ENCODE measurements at regions not wholly inside any gene's neighbourhood (a gene's known extent, or its start where the extent isn't known, plus 50 kb on each side); places are given as distances from the start of the nearest gene placed in this dataset.
"Not testable (repeated sequence)": the region's sequence is repeated elsewhere in the genome, so short reads cannot be mapped to it uniquely, and the experiment has no call there.

DNA sequence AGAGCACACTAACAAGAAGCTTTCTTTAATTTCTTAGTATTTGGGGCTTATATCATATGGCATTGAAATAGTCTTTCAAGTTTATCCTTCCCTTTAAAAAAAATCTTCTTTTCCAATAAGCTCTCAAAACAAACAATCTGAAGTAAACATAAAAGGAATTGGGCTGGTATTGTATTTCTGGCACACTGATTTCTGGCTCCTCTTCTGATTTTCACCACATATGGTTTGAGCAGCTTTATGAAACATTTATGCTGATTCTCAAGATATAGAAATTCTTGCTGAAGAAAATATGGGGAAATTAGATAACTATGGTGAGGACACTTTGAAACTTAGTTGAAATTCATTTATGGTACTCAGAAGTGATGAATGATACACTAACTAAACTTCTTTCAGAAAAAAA is 467.2 kb downstream of the TFAP2B start:
- H3K4me3 Mint-ChIP-seq, result no peak overlapping the region
- ATAC-seq (no peak), DNase-seq (no peak)
- H3K4me1 Mint-ChIP-seq, result no peaks in the 10 kb centered on the region
- H3K9me3 Mint-ChIP-seq, result peaks cover 0 to 9% of the 10 kb centered on the region in 2 donors
- H3K27ac Mint-ChIP-seq, result no peak overlapping the region
- no peaks in the 10 kb centered on the region for H3K27me3 Mint-ChIP-seq

DNA sequence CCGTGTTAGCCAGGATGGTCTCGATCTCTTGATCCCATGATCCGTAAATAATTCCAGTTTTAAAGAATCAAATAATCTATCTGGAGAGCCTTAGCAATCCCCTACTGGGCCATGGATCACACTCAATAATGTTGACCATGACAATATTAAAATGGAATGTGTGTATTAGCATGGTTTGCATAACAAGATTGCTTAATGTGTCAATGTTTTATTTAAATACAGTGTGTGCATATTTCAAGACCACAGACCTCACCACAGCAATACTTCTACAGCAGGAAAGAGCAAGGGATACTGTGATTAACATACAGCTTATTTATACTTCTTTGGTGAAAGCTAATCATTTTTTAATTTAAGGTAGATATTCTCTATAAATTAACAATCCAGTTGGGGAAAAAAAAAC is 470.4 kb downstream of the TFAP2B start:
- no peaks in the 10 kb centered on the region for H3K27me3 Mint-ChIP-seq
- no peak overlapping the region for H3K27ac Mint-ChIP-seq
- peaks cover 0 to 4% of the 10 kb centered on the region in 2 donors for H3K9me3 Mint-ChIP-seq
- DNase-seq, result no peak
- H3K4me3 Mint-ChIP-seq, result no peak overlapping the region
- H3K4me1 Mint-ChIP-seq, result no peaks in the 10 kb centered on the region
- no peak for ATAC-seq

DNA sequence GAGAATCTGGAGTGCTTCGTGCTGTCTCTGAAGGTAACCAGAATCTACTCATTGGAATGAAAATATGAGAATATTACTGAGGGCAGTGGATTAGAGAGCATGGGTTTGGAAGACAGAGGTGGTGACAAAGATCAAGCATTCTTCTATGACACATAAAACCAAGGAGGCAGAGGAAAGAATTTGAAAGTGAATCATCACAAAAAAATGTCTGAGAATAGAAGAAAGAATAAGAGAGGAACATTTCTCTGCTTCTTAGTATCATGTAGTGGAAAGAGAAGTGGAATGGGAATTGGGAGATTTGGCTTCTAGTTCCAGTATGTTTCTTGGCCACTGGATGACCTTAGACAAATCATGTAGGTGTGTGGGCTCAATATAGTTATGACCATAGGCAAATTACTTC is 474.0 kb downstream of the TFAP2B start:
- no peak overlapping the region for H3K4me3 Mint-ChIP-seq
- DNase-seq (no peak), ATAC-seq (no peak)
- peaks cover 0 to 4% of the 10 kb centered on the region in 2 donors for H3K9me3 Mint-ChIP-seq
- H3K27me3 Mint-ChIP-seq, result no peaks in the 10 kb centered on the region
- H3K27ac Mint-ChIP-seq, result no peak overlapping the region
- H3K4me1 Mint-ChIP-seq, result no peaks in the 10 kb centered on the region

GRCh38 chr6:51299621-51300380 is 481.1 kb downstream of the TFAP2B start:
- ATAC-seq, result no peak
- no peaks in the 10 kb centered on the region for H3K27me3 Mint-ChIP-seq
- peaks cover 0 to 4% of the 10 kb centered on the region in 2 donors for H3K9me3 Mint-ChIP-seq
- no peak overlapping the region for H3K27ac Mint-ChIP-seq
- no peaks in the 10 kb centered on the region for H3K4me1 Mint-ChIP-seq
- no peak overlapping the region for H3K4me3 Mint-ChIP-seq
- no peak for DNase-seq

- DNase-seq (no peak), ATAC-seq (no peak)
- no peaks in the 10 kb centered on the region for H3K27me3 Mint-ChIP-seq
- peaks cover 0 to 4% of the 10 kb centered on the region in 2 donors for H3K9me3 Mint-ChIP-seq
- no peaks in the 10 kb centered on the region for H3K4me1 Mint-ChIP-seq
- H3K4me3 Mint-ChIP-seq, result no peak overlapping the region
- H3K27ac Mint-ChIP-seq, result no peak overlapping the region
Observed at GRCh38 chr6:51300510-51300909, 481.8 kb downstream of the TFAP2B start.

- Mint-ChIP-seq H3K9me3 (peaks cover 0 to 4% of the 10 kb centered on the region in 2 donors), H3K4me1 (no peaks in the 10 kb centered on the region), H3K4me3 (no peak overlapping the region), H3K27me3 (no peaks in the 10 kb centered on the region), H3K27ac (no peak overlapping the region)
- no peak for DNase-seq
- ATAC-seq, result no peak
Observed at GRCh38 chr6:51301962-51302361, 483.3 kb downstream of the TFAP2B start.

GRCh38 chr6:51302431-51302830 is 483.8 kb downstream of the TFAP2B start:
- H3K4me1 Mint-ChIP-seq, result no peaks in the 10 kb centered on the region
- ATAC-seq (no peak), DNase-seq (no peak)
- H3K9me3 Mint-ChIP-seq, result peaks cover 0 to 4% of the 10 kb centered on the region in 2 donors
- H3K27ac Mint-ChIP-seq, result no peak overlapping the region
- H3K27me3 Mint-ChIP-seq, result no peaks in the 10 kb centered on the region
- no peak overlapping the region for H3K4me3 Mint-ChIP-seq

DNA sequence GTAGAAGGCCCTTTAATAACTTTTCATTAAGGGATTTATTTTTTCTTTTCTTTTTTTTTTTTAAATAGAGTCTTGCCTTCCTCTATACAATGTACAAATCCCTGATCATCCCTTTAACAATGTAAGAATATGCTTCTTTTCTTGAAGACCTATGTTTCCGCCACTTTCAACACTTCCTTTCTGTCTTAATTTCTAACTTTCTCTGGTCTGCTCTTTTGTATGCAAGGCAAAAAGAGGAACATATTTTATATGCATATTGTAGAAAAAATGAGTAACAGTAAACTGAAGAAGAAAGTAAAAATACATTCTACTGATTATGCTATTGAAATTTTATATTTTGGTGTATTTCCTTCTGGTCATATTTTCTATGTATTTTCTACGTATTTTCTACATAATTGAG is 484.7 kb downstream of the TFAP2B start:
- H3K4me1 Mint-ChIP-seq, result no peaks in the 10 kb centered on the region
- ATAC-seq (no peak), DNase-seq (no peak)
- no peak overlapping the region for H3K4me3 Mint-ChIP-seq
- no peak overlapping the region for H3K27ac Mint-ChIP-seq
- no peaks in the 10 kb centered on the region for H3K27me3 Mint-ChIP-seq
- peaks cover 0 to 4% of the 10 kb centered on the region in 2 donors for H3K9me3 Mint-ChIP-seq

DNA sequence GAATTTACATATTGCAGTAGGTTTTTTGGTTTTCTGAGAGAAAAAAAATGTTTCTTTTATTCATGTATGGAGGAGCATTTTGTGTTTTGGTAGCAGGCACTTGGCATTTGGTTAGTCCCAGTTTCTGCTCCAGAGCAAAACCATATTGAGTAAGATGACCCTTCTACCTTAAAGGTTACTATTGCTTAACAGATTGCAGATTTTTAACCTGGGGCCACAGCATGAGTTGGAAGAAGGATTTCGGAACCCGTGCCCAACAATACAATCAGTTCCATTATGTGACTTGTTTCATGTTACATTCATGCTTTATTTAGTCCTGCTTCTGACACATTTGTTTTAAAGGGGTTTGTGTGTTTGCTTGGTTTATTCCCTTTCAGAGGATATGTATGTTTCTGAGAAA is 496.3 kb downstream of the TFAP2B start:
- Mint-ChIP-seq H3K4me3 (no peak overlapping the region), H3K9me3 (no peaks in the 10 kb centered on the region), H3K4me1 (no peaks in the 10 kb centered on the region), H3K27ac (no peak overlapping the region), H3K27me3 (no peaks in the 10 kb centered on the region)
- DNase-seq (no peak), ATAC-seq (no peak)

- Mint-ChIP-seq H3K4me1 (no peaks in the 10 kb centered on the region), H3K27me3 (no peaks in the 10 kb centered on the region), H3K4me3 (no peak overlapping the region), H3K9me3 (peaks cover 0 to 8% of the 10 kb centered on the region in 2 donors), H3K27ac (no peak overlapping the region)
- no peak for DNase-seq
- ATAC-seq, result no peak
Observed at GRCh38 chr6:51318674-51319073, 500.0 kb downstream of the TFAP2B start.

DNA sequence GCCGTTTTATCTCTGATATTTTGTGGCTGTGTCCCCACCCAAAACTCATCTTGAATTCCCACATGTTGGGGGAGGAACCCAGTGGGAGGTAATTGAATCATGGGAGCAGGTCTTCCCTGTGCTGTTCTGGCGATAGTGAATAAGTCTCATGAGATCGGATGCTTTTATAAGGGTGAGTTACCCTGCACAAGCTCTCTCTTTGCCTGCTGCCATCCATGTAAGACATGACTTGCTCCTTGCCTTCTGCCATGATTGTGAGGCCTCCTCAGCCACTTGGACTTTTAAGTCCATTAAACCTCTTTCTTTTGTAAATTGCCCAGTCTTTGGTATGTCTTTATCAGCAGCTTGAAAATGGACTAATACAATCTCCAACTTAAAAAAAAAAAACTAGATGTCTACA is 502.8 kb downstream of the TFAP2B start:
- not testable (repeated sequence) for ATAC-seq, H3K27me3 Mint-ChIP-seq, H3K4me3 Mint-ChIP-seq

DNA sequence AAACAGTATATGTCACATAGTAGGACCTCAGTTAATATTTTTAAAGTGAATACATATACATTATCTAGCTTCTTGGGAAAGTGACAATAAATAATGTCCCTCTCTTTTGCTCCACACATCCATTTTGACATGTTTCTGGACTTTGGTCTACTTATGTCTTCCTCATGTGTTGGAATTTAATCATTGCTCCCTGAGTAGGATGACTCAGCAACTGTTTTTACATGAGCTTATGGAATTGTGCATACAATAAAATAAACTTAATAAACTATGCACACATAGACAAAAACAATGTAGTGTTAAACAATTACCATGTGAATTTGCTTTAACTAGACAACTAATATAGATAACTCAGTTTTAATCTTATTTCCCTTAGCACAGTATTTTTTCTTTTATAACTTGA is 503.8 kb downstream of the TFAP2B start:
- H3K27ac Mint-ChIP-seq, result no peak overlapping the region
- DNase-seq (no peak), ATAC-seq (no peak)
- no peaks in the 10 kb centered on the region for H3K27me3 Mint-ChIP-seq
- no peaks in the 10 kb centered on the region for H3K4me1 Mint-ChIP-seq
- H3K4me3 Mint-ChIP-seq, result no peak overlapping the region
- H3K9me3 Mint-ChIP-seq, result peaks cover 0 to 8% of the 10 kb centered on the region in 2 donors

More for the DNA sequence above, 502.8 kb downstream of the TFAP2B start:
- not testable (repeated sequence) for DNase-seq, H3K27ac Mint-ChIP-seq, H3K9me3 Mint-ChIP-seq, H3K4me1 Mint-ChIP-seq

- Mint-ChIP-seq H3K4me1 (no peaks in the 10 kb centered on the region), H3K27me3 (no peaks in the 10 kb centered on the region), H3K27ac (no peak overlapping the region), H3K9me3 (peaks cover 0 to 8% of the 10 kb centered on the region in 2 donors), H3K4me3 (no peak overlapping the region)
- no peak for ATAC-seq
- no peak for DNase-seq
Observed at GRCh38 chr6:51323056-51323455, 504.4 kb downstream of the TFAP2B start.

- H3K9me3 Mint-ChIP-seq, result peaks cover 0 to 4% of the 10 kb centered on the region in 2 donors
- no peaks in the 10 kb centered on the region for H3K27me3 Mint-ChIP-seq
- H3K4me3 Mint-ChIP-seq, result no peak overlapping the region
- DNase-seq, result no peak
- H3K27ac Mint-ChIP-seq, result no peak overlapping the region
- no peaks in the 10 kb centered on the region for H3K4me1 Mint-ChIP-seq
- ATAC-seq, result no peak
Observed at GRCh38 chr6:51330971-51331370, 512.3 kb downstream of the TFAP2B start.

GRCh38 chr6:51335543-51335942 is 516.9 kb downstream of the TFAP2B start:
- Mint-ChIP-seq H3K4me1 (no peaks in the 10 kb centered on the region), H3K9me3 (no peaks in the 10 kb centered on the region), H3K27me3 (no peaks in the 10 kb centered on the region), H3K27ac (no peak overlapping the region), H3K4me3 (no peak overlapping the region)
- DNase-seq (no peak), ATAC-seq (no peak)

DNA sequence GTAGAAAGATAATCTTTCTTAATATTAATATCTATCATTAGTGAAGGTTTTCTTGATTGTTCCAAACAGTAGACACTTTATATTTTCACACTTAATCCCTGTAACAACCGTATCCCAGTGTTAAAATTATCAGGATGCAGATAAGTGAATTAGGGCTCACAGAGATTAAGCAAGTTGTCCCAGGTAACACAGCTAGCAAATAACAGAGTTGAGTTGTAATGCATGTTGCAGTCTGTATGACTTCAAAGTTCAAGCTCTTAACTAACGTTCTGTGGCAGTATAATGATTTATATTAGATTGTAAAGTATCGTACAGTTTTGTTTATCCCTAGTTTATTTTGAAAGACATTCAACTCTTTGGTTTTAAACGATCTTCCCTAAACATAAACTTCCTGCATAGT is 517.5 kb downstream of the TFAP2B start:
- Mint-ChIP-seq H3K27ac (no peak overlapping the region), H3K9me3 (no peaks in the 10 kb centered on the region), H3K27me3 (no peaks in the 10 kb centered on the region), H3K4me3 (no peak overlapping the region), H3K4me1 (no peaks in the 10 kb centered on the region)
- ATAC-seq (no peak), DNase-seq (no peak)

DNA sequence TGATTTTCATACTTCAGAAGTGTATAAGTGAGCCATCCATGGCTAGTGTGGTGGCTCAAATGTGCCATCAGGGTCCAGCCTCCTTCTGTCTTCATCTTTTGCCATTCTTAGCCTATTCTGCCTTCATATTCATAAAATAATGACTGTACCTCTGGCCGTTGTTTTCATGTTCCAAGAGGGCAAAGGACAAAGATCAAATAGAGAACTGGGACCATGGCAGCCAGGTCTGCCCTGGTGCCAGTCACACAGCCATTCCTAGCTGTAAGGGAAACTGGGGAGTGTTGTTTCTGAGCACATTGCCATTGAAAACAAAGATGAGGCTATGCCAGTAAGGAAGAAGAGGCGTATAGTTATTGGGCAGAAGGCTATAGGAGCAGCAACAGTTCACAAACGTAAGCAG is 518.6 kb downstream of the TFAP2B start:
- Mint-ChIP-seq H3K4me1 (no peaks in the 10 kb centered on the region), H3K27me3 (no peaks in the 10 kb centered on the region), H3K4me3 (no peak overlapping the region), H3K27ac (peak overlapping the region in 1 of 2 donors; percentile 37), H3K9me3 (no peaks in the 10 kb centered on the region)
- ATAC-seq, result no peak
- no peak for DNase-seq
